SJCRH30 (cell line): ENCODE measurements at regions not wholly inside any gene's neighbourhood (a gene's known extent, or its start where the extent isn't known, plus 50 kb on each side); places are given as distances from the start of the nearest gene placed in this dataset.
A peak's percentile ranks its signal among the peaks of the same experiment; 100 is the strongest.

Source experiments
- DNase-seq, 2 experiments: peaks; one replicate each; pipeline ENCODE4 v3.0.0-alpha.2; 2015 to 2020
- H3K27ac ChIP-seq: fragments of 250-450 bp; sonication (Bioruptor Pico); 2 replicates; pipeline ENCODE4 v1.5.1; 2020; ENCODE audit warnings: mild to moderate bottlenecking, moderate library complexity
- H3K27me3 ChIP-seq: fragments of 250-450 bp; sonication (Bioruptor Pico); 2 replicates; pipeline ENCODE4 v1.5.1; 2020; ENCODE audit warnings: mild to moderate bottlenecking, moderate library complexity
- H3K36me3 ChIP-seq: fragments of 250-450 bp; sonication (Bioruptor Pico); 2 replicates; pipeline ENCODE4 v1.5.1; 2020; ENCODE audit warnings: mild to moderate bottlenecking, moderate library complexity
- H3K4me1 ChIP-seq: fragments of 250-450 bp; sonication (Bioruptor Pico); 2 replicates; pipeline ENCODE4 v1.5.1; 2020; ENCODE audit warnings: mild to moderate bottlenecking, moderate library complexity
- H3K4me3 ChIP-seq: fragments of 250-450 bp; sonication (Bioruptor Pico); 2 replicates; pipeline ENCODE4 v1.5.1; 2020; ENCODE audit warnings: mild to moderate bottlenecking, moderate library complexity
- H3K9me3 ChIP-seq: fragments of 250-450 bp; sonication (Bioruptor Pico); replicated peaks from 2 replicates; pipeline ENCODE4 v1.5.1; 2020; ENCODE audit warnings: mild to moderate bottlenecking, moderate library complexity

DNA sequence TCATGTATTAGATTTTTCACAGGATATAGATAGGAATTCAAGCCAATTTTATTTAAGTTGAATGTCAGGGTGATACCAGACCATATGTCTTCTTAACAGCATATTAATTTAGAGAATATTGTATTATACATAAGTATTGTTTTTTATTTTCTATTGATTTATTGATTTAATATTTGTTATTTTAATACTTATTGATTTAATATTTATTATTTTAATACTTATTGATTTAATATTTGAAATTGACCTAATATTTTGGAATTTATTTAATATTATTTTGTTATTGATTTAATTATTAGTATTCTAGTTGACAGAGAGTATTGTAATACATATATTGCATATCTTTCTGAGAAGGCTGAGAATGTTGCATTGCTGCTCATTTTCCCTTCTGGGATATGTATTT is 1411.8 kb upstream of the ACO1 start:
- no peak for DNase-seq
- no peaks in the 10 kb centered on the region for H3K9me3 ChIP-seq
- no peaks in the 10 kb centered on the region for H3K27me3 ChIP-seq
- H3K4me1 ChIP-seq = no peaks in the 10 kb centered on the region
- no peak overlapping the region for H3K27ac ChIP-seq
- no peak overlapping the region for H3K4me3 ChIP-seq
- H3K36me3 ChIP-seq = no peaks in the 10 kb centered on the region

DNA sequence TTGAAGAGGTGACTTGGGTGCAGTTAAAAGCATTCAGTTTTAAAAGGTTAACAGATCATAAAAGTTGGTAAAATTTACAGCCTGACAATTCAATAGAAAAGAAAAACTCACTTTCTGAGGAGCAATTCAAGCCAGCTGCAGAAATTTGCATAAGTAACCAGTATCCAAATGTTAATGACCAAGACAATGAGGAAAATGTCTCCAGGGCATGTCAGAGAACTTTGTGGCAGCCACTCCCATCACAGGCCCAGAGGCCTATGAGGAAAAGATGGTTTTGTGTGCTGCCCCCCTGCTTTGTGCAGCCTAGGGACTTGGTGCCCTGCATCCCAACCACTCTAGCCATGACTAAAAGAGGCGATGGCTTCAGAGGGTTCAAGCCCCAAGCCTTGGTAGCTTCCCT is 1406.5 kb upstream of the ACO1 start:
- H3K4me1 ChIP-seq = no peaks in the 10 kb centered on the region
- no peak overlapping the region for H3K4me3 ChIP-seq
- no peaks in the 10 kb centered on the region for H3K9me3 ChIP-seq
- H3K27me3 ChIP-seq = no peaks in the 10 kb centered on the region
- H3K27ac ChIP-seq = no peak overlapping the region
- DNase-seq = no peak
- no peaks in the 10 kb centered on the region for H3K36me3 ChIP-seq

DNA sequence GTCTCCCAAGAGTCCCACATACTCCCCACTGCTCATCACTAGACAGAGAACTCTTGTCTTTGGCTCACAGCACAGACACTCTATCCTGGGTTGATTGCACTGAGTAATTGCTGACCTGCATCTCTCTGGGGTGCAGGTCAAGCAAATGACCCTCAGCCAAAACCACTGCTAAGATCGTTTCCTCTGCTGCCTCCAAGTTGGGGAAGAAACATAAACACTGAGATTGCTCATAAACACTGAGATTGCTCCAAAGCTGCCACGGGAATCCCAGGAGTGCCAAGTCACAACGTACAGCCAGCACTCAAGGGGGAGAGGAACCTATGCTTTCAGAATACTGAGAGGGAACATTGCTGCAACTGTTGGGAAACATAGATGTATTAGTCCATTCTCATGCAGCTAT is 1402.1 kb upstream of the ACO1 start:
- no peak for DNase-seq
- H3K4me1 ChIP-seq = no peaks in the 10 kb centered on the region
- H3K4me3 ChIP-seq = no peak overlapping the region
- no peak overlapping the region for H3K27ac ChIP-seq
- H3K27me3 ChIP-seq = no peaks in the 10 kb centered on the region
- no peaks in the 10 kb centered on the region for H3K36me3 ChIP-seq
- no peaks in the 10 kb centered on the region for H3K9me3 ChIP-seq

DNA sequence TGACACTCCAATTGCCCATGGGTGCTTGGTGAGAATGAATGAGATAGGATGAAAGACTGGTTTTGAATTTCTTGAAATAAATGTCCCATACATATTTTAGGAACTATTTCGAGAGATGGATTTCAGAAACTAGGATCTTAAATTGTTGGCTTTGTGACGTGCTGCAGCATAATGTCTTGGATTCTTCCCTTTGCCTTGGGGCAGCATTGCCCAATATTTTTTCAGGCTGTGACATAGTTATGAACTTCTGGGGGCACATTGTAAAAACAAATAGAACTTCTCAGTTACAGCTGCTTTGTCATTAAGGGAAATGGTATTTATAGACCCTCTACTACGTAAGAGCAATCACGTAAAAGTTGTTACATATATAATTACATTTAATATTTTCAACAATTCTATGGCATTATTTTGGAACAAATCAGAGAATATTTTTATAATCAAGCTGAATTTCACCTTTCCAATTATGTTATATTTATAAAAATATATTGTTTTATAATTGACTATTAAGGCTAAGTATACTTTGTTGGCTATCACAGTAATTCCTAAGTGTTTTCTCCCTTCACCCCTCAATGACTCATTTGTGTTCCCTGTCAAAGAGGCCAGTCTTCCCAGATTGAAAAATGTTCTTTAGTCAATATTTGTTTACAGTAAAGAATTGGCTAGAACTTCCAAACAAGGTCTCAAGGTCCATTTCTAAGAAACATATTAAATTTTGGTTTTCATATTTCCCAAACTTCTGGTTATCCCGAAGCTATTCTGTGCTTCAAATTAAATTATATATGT is 1388.3 kb upstream of the ACO1 start:
- no peaks in the 10 kb centered on the region for H3K27me3 ChIP-seq
- no peaks in the 10 kb centered on the region for H3K9me3 ChIP-seq
- no peak overlapping the region for H3K27ac ChIP-seq
- no peak overlapping the region for H3K4me3 ChIP-seq
- peaks cover 14% of the 10 kb centered on the region for H3K4me1 ChIP-seq
- DNase-seq = peak; percentile 17 to 56
- H3K36me3 ChIP-seq = no peaks in the 10 kb centered on the region; the same call in 1 of the 2 replicates

DNA sequence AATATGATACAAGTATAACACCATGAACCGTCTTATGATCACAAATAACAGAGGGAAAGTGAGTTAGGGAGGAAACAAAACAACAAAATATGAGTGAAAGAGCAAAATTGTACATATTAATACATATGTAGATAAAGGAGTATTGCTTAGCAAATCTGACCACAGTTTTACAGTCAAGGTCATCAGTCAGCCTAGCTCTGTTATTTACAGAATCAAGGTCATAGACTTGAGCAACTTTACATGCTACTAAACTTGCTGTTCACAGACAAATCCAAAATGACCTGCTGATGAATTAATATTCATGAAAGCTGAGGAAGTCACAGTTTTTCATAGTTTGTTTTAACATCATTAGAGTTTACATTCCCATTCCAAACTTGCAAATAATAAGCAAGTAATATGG is 1387.7 kb upstream of the ACO1 start:
- no peaks in the 10 kb centered on the region for H3K27me3 ChIP-seq
- no peak for DNase-seq
- H3K4me3 ChIP-seq = no peak overlapping the region
- no peaks in the 10 kb centered on the region; the same call in 1 of the 2 replicates for H3K36me3 ChIP-seq
- H3K9me3 ChIP-seq = no peaks in the 10 kb centered on the region
- no peak overlapping the region for H3K27ac ChIP-seq
- peaks cover 14% of the 10 kb centered on the region for H3K4me1 ChIP-seq

DNA sequence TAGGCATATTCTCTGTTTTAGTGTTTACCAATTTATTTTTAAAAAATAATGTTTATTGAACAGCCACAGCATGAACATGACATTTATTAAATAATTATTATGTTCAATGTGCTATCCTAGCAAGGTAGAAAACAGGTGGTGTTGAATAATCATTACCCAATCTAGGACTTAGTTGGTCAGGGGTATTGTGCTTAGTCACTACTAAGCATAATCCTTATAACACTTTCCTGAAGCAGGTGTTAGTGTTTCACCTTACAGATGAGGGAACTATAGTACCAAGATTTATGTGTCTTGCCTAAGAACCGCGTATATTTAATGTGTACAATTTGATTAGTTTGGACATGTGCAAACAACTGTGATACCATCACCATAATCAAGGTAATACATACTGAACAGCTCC is 1387.2 kb upstream of the ACO1 start:
- Histone ChIP-seq H3K9me3 (no peaks in the 10 kb centered on the region), H3K36me3 (no peaks in the 10 kb centered on the region; the same call in 1 of the 2 replicates), H3K4me3 (no peak overlapping the region), H3K27ac (no peak overlapping the region), H3K27me3 (no peaks in the 10 kb centered on the region), H3K4me1 (peaks cover 14% of the 10 kb centered on the region)
- no peak for DNase-seq

DNA sequence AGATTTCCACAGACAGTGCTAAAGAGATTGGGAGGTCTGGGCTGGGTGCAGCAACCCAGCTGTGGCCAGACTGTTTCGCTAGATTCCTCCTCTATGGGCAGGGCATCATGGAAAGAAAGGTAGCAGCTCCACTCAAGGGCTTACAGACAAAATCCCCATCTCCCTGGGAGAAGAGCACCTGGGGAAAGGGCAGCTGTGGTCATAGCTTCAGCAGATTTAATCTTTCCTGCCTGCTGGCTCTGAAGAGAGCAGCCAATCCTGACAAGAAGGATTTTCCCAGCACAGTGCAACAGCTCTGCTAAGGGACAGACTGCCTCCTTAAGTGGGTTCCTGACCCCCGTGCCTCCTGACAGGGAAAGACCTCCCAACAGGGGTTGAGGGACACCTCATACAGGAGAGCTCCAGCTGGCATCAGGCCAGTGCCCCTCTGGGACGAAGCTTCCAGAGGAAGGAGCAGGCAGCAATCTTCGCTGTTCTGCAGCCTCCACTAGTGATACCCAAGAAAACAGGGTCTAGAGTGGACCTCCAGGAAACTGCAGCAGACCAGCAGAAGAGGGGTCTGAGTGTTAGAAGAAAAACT is 1379.3 kb upstream of the ACO1 start:
- no peaks in the 10 kb centered on the region for H3K9me3 ChIP-seq
- no peaks in the 10 kb centered on the region for H3K27me3 ChIP-seq
- H3K4me3 ChIP-seq = no peak overlapping the region
- no peaks in the 10 kb centered on the region for H3K4me1 ChIP-seq
- no peaks in the 10 kb centered on the region for H3K36me3 ChIP-seq
- no peak for DNase-seq
- H3K27ac ChIP-seq = no peak overlapping the region

DNA sequence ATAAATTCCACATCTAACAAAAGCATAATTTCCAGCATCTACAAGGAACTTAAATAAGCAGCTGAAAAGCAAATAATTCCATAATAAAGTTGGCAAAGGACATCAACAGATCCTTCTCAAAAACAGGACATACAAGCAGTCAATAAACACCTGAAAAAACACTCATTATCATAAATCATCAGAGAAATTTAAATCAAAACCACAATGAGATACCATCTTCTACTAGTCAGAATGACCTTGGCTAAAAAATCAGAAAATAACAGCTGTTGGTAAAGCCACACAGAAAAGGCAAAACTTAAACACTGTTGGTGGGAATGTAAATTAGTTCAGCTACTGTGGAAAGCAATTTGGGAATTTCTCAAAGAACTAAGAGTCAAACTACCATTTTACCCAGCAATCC is 1371.1 kb upstream of the ACO1 start:
- Histone ChIP-seq H3K36me3 (no peaks in the 10 kb centered on the region), H3K9me3 (no peaks in the 10 kb centered on the region), H3K4me1 (peaks cover 12% of the 10 kb centered on the region), H3K27ac (peak overlapping the region; percentile 52), H3K27me3 (no peaks in the 10 kb centered on the region), H3K4me3 (no peak overlapping the region)
- DNase-seq = peak in 1 of 2 experiments; percentile 70

DNA sequence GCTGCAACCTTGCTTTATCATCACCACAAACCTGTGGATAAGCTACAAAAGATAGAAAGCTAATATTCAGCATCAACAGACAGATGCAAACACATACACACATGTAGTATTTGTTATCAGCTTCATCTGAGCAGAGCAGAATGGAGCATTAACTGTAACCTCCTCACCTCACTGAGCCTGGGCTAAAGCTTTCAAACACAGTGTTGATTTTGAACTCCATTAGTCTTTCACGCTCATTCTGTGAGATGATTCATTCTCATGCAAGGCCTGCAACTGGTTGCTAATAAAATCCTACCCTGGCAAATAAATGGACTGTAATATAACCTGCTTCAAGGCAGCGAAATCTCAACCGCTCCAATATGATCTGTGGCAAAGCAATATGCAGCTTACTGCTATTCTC is 1360.6 kb upstream of the ACO1 start:
- Histone ChIP-seq H3K4me3 (no peak overlapping the region), H3K27ac (peak overlapping the region; percentile 15; the same call in 1 of the 2 replicates), H3K9me3 (0 out of 2 replicates have a peak, but pooled peaks cover 3% of the 10 kb centered on the region), H3K27me3 (no peaks in the 10 kb centered on the region), H3K4me1 (peaks cover 12% of the 10 kb centered on the region), H3K36me3 (no peaks in the 10 kb centered on the region)
- DNase-seq = peak; percentile 42 to 75

DNA sequence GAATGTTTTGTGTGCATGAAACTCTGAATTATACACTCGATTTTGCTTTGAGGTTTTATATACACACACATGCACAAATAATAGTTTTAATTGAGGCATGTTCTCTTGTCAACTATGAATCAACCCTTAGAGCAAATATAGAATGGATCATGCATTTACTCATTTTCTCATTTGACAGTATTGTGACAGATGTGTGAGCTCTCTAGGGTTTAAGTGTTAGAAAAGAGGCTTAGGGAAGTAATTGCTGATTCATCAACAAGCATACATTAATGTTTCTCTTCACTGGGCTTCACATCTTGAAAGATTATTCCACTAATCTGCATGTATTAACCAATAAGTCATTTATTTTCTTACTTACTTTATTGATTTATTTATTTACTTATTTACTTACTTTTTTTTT is 1356.8 kb upstream of the ACO1 start:
- Histone ChIP-seq H3K27me3 (no peaks in the 10 kb centered on the region), H3K27ac (no peak overlapping the region)

DNA sequence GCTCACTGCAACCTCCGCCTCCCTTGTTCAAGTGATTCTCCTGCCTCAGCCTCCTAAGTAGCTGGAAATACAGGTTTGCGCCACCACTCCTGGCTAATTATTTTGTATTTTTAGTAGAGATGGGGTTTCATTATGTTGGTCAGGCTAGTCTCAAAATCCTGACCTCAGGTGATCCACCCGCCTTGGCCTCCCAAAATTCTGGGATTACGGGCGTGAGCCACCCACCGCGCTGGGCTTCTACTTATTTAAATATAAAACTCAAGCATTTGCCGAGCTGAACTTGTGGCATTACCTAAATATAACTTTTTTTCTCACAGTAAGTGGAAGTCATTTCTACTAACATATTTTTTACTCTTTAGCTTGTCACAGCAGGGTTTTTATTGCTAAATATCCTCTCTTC is 1356.3 kb upstream of the ACO1 start:
- H3K4me3 ChIP-seq = no peak overlapping the region
- no peak overlapping the region for H3K27ac ChIP-seq
- no peaks in the 10 kb centered on the region for H3K27me3 ChIP-seq
- no peak for DNase-seq
- no peaks in the 10 kb centered on the region for H3K9me3 ChIP-seq
- H3K4me1 ChIP-seq = peaks cover 12% of the 10 kb centered on the region
- H3K36me3 ChIP-seq = no peaks in the 10 kb centered on the region

More for the DNA sequence above, 1356.8 kb upstream of the ACO1 start:
- Histone ChIP-seq H3K9me3 (no peaks in the 10 kb centered on the region), H3K4me1 (peaks cover 12% of the 10 kb centered on the region), H3K36me3 (no peaks in the 10 kb centered on the region), H3K4me3 (no peak overlapping the region)
- no peak for DNase-seq

DNA sequence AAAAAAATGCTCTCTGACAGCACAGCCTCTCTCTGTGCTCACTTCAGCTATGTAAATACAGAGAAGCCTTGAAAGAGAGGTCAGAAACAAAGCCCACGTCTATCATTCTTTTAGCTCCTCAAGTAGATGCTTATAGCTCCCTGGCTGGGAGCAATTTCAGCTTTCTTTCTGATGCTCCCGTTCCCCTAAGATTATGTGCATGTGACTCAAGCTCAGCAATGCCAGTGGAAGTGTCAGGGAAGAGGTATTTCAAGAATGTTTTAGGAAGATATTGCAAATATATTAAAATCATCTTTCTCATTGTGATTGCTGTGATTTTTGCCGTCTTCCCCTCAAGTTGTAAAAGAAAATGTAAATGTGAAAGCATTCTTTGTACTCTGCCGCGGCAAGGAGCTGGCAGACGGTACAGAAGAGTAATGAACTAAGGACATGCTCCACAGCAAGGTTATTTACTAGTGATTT is 1353.7 kb upstream of the ACO1 start:
- no peak overlapping the region for H3K27ac ChIP-seq
- H3K36me3 ChIP-seq = no peaks in the 10 kb centered on the region
- peak in 1 of 2 experiments; percentile 6 for DNase-seq
- no peaks in the 10 kb centered on the region for H3K27me3 ChIP-seq
- no peaks in the 10 kb centered on the region for H3K9me3 ChIP-seq
- H3K4me1 ChIP-seq = no peaks in the 10 kb centered on the region
- no peak overlapping the region for H3K4me3 ChIP-seq

DNA sequence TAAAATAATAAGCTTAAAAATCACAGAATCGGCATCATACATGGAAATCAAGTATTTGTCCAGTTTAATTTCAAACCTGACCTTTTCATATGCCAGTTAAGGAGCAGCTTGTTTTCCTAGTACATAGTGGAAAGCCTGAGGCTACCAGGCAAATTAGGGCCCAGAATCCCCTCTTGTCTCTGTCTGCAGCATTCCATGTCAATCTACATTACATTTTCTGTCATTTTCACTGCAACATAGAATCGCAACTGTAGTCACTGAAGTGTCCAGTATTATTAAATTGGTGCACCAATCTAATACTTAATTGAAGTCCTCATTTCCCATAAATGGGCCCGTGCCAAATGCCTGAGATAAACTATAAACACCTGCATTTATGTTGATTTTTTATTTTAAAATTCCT is 1352.2 kb upstream of the ACO1 start:
- Histone ChIP-seq H3K9me3 (no peaks in the 10 kb centered on the region), H3K27ac (no peak overlapping the region), H3K4me1 (no peaks in the 10 kb centered on the region), H3K36me3 (no peaks in the 10 kb centered on the region), H3K27me3 (no peaks in the 10 kb centered on the region), H3K4me3 (no peak overlapping the region)
- DNase-seq = no peak

DNA sequence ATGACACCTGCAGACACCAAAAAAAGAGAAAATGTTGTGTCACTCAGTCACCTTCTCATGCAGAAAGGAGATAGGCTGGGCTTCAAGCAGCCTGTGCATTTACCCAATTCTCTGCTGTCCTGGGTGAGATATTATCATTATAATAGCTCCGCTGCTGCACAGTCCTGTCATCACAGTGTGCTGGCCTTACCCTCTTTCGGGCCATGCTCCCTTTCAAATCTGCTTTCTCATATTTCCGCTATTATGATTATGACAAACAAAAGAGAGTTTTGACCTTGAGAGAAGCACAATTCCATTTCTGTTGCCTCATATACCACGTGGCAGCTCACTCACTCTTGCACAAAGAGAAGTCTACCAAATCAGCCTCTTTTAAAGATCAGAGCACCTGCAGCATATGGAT is 1350.1 kb upstream of the ACO1 start:
- Histone ChIP-seq H3K36me3 (no peaks in the 10 kb centered on the region), H3K9me3 (no peaks in the 10 kb centered on the region), H3K4me3 (no peak overlapping the region), H3K27me3 (no peaks in the 10 kb centered on the region), H3K4me1 (no peaks in the 10 kb centered on the region), H3K27ac (no peak overlapping the region)
- DNase-seq = no peak

DNA sequence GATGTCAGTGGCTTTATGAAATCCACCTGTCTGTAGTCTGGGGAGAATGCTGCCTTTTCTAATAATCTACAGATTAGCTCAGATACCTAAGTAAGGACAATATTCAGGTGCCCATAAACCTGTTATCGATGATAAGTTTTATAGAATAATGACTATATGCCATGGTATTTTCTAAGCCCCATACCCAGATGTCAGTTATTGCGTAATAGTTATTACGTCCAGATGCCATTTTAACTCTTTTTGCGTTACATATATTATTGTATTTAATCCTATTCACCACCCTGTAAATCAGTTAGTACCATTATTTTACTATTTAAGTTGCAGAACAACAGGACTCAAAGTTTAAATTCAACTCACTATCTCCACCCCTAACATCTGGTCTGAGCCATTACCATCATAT is 1343.9 kb upstream of the ACO1 start:
- H3K27me3 ChIP-seq = no peaks in the 10 kb centered on the region
- no peaks in the 10 kb centered on the region for H3K36me3 ChIP-seq
- H3K4me3 ChIP-seq = no peak overlapping the region
- no peak overlapping the region for H3K27ac ChIP-seq
- no peak for DNase-seq
- no peaks in the 10 kb centered on the region for H3K9me3 ChIP-seq
- no peaks in the 10 kb centered on the region for H3K4me1 ChIP-seq

DNA sequence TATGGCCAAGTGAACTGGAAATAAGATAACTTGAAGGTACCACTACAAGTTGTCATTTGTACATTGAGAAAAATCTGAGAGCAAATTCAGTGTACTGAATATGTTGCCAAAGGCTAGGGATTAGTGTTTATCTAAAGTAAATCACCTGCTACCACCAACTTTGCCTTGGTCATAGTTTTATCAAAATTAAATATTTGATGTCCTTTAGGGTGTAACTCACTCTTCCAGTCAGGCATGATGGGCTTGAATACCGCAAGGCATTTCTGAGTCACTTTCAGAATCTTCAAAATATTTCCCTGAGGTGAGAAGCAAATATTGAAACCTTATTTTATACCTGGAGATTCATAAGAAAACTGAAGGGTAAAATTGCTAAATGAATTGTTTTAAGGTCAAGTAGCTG is 1338.6 kb upstream of the ACO1 start:
- no peaks in the 10 kb centered on the region for H3K36me3 ChIP-seq
- no peaks in the 10 kb centered on the region for H3K9me3 ChIP-seq
- no peak overlapping the region for H3K27ac ChIP-seq
- no peak overlapping the region for H3K4me3 ChIP-seq
- no peak for DNase-seq
- H3K27me3 ChIP-seq = no peaks in the 10 kb centered on the region
- H3K4me1 ChIP-seq = no peaks in the 10 kb centered on the region
